ENCODE measurements at regions not wholly inside any gene's neighbourhood (a gene's known extent, or its start where the extent isn't known, plus 50 kb on each side); places are given as distances from the start of the nearest gene placed in this dataset.
"Not testable (repeated sequence)": the region's sequence is repeated elsewhere in the genome, so short reads cannot be mapped to it uniquely, and the experiment has no call there.

- Histone ChIP-seq H3K27me3 (replicated peaks in 1 of 7) (no peaks in the 10 kb centered on the region), H3K27ac (no peak overlapping the region), H3K4me3 (no peak overlapping the region), H3K4me1 (no peaks in the 10 kb centered on the region), H3K36me3 (no peaks in the 10 kb centered on the region), H3K9me3 (peaks cover 0 to 36% (median 17%) of the 10 kb centered on the region in 8 donors)
- intact Hi-C loops (cut with DNase I; ENCODE audit: low total_unique reads): no loop called here
- 8 to 24% (median 9%) methylated on average over 1 of the region's 1 CpG for WGBS, 5 donors
- no peak for DNase-seq
- TF ChIP-seq POLR2A (IDR thresholded peaks at IDR 0.05): no peak
These were observed 257.1 kb downstream of the SYT10 start for GRCh38 chr12:33182485-33182884.

- TF ChIP-seq POLR2A (IDR thresholded peaks at IDR 0.05) (no peak), CTCF (IDR thresholded peaks at IDR 0.05 in 8 of 11, conservative IDR thresholded peaks at IDR 0.05 in 3 of 11) (no peak), POLR2AphosphoS5 (IDR thresholded peaks at IDR 0.05) (no peak)
- Histone ChIP-seq H3K4me3 (no peak overlapping the region), H3K9me3 (peaks cover 0 to 21% (median 9%) of the 10 kb centered on the region in 8 donors), H3K36me3 (no peaks in the 10 kb centered on the region), H3K4me1 (no peaks in the 10 kb centered on the region), H3K27ac (no peak overlapping the region), H3K27me3 (replicated peaks in 1 of 7) (no peaks in the 10 kb centered on the region)
- intact Hi-C loops (cut with DNase I; ENCODE audit: low total_unique reads): no loop called here
- no peak for DNase-seq
- WGBS, 5 donors: 85 to 97% (median 95%) methylated on average over 1 of the region's 1 CpG
These were observed 258.7 kb downstream of the SYT10 start for GRCh38 chr12:33180918-33181317.

GRCh38 chr12:33166260-33166659 lies 269.7 kb upstream of the PKP2 start:
- H3K36me3 ChIP-seq; DNase-seq; H3K4me1 ChIP-seq; H3K27me3 ChIP-seq (replicated peaks in 1 of 7); H3K4me3 ChIP-seq; intact Hi-C loops (cut with DNase I; ENCODE audit: low total_unique reads); H3K27ac ChIP-seq: not testable (repeated sequence)
- peaks cover 0 to 55% (median 25%) of the 10 kb centered on the region in 8 donors for H3K9me3 ChIP-seq
- 73 to 94% (median 84%) methylated on average over 3 of the region's 3 CpGs for WGBS, 5 donors

- intact Hi-C loops (cut with DNase I; ENCODE audit: low total_unique reads): no loop called here
- WGBS, 5 donors: 64 to 75% (median 68%) methylated on average over 4 of the region's 4 CpGs
- no peaks in the 10 kb centered on the region for H3K4me1 ChIP-seq
- no peaks in the 10 kb centered on the region for H3K27me3 ChIP-seq (replicated peaks in 1 of 7)
- no peak overlapping the region for H3K27ac ChIP-seq
- TF ChIP-seq POLR2AphosphoS5 (IDR thresholded peaks at IDR 0.05) (no peak), CTCF (IDR thresholded peaks at IDR 0.05 in 8 of 11, conservative IDR thresholded peaks at IDR 0.05 in 3 of 11) (no peak), POLR2A (IDR thresholded peaks at IDR 0.05) (no peak)
- H3K4me3 ChIP-seq: no peak overlapping the region
- DNase-seq: no peak
- no peaks in the 10 kb centered on the region for H3K36me3 ChIP-seq
- peaks cover 0 to 50% (median 41%) of the 10 kb centered on the region in 8 donors for H3K9me3 ChIP-seq
These were observed 259.5 kb upstream of the PKP2 start for GRCh38 chr12:33156042-33156441.

- H3K27me3 ChIP-seq (replicated peaks in 1 of 7); H3K27ac ChIP-seq; H3K4me3 ChIP-seq; intact Hi-C loops (cut with DNase I; ENCODE audit: low total_unique reads); H3K4me1 ChIP-seq; DNase-seq; H3K36me3 ChIP-seq: not testable (repeated sequence)
- peaks cover 0 to 49% (median 16%) of the 10 kb centered on the region in 8 donors for H3K9me3 ChIP-seq
- WGBS, 5 donors: 87 to 100% (median 92%) methylated on average over 3 to 8 of the region's 8 CpGs
These were observed 250.7 kb upstream of the PKP2 start for GRCh38 chr12:33147292-33147691.

- H3K27ac ChIP-seq: no peak overlapping the region
- H3K4me3 ChIP-seq: no peak overlapping the region
- no peak for TF ChIP-seq CTCF (IDR thresholded peaks at IDR 0.05 in 8 of 11, conservative IDR thresholded peaks at IDR 0.05 in 3 of 11)
- TF ChIP-seq POLR2AphosphoS5 (IDR thresholded peaks at IDR 0.05): no peak
- no peak for TF ChIP-seq POLR2A (IDR thresholded peaks at IDR 0.05)
- DNase-seq: no peak
- intact Hi-C loops (cut with DNase I; ENCODE audit: low total_unique reads): no loop called here
- no peaks in the 10 kb centered on the region for H3K9me3 ChIP-seq
- no peaks in the 10 kb centered on the region for H3K4me1 ChIP-seq
- no peaks in the 10 kb centered on the region for H3K36me3 ChIP-seq
- WGBS, 5 donors: 69 to 87% (median 73%) methylated on average over 1 of the region's 1 CpG
- no peaks in the 10 kb centered on the region for H3K27me3 ChIP-seq (replicated peaks in 1 of 7)
These were observed 232.9 kb upstream of the PKP2 start for GRCh38 chr12:33129500-33129899.

Data from spleen (tissue), 11 donors.